GM23338 (cell line): ENCODE measurements at regions not wholly inside any gene's neighbourhood (a gene's known extent, or its start where the extent isn't known, plus 50 kb on each side); places are given as distances from the start of the nearest gene placed in this dataset.

ENCODE experiments used
- EZH2phosphoT487 ChIP-seq: fragments of 200-600 bp; sonication (generic); IDR thresholded peaks from one replicate; pipeline ENCODE4 v1.8.1; 2018; ENCODE audit warnings: antibody characterized with exemption; ENCODE audit not compliant: unreplicated experiment
- POLR2AphosphoS5 ChIP-seq: IDR thresholded peaks from 2 replicates; pipeline ENCODE4 v1.6.1; 2016; ENCODE audit warnings: antibody characterized with exemption, low read depth
- ZNF331 ChIP-seq: fragments of 250-450 bp; sonication (Bioruptor Pico); IDR thresholded peaks from 2 replicates; pipeline ENCODE4 v1.5.0; 2020; ENCODE audit warnings: low read depth, mild to moderate bottlenecking, moderate library complexity
- TF ChIP-seq, protein P1 (sequence below): IDR thresholded peaks from one replicate; pipeline ENCODE4 v1.6.1; 2018; ENCODE audit warnings: antibody characterized with exemption; ENCODE audit not compliant: unreplicated experiment
- TF ChIP-seq, protein P2 (sequence below), 2 experiments: fragments of 200-600 bp in 1 of 2; sonication (generic) in 1 of 2; conservative IDR thresholded peaks; 2 replicates each; pipeline versions ENCODE4 v1.5.1 to v1.6.1; 2016 to 2017; ENCODE audit warnings: antibody characterized with exemption in 2 of 2, low read depth in 2 of 2, mild to moderate bottlenecking in 2 of 2, moderate library complexity in 1 of 2

DNA sequence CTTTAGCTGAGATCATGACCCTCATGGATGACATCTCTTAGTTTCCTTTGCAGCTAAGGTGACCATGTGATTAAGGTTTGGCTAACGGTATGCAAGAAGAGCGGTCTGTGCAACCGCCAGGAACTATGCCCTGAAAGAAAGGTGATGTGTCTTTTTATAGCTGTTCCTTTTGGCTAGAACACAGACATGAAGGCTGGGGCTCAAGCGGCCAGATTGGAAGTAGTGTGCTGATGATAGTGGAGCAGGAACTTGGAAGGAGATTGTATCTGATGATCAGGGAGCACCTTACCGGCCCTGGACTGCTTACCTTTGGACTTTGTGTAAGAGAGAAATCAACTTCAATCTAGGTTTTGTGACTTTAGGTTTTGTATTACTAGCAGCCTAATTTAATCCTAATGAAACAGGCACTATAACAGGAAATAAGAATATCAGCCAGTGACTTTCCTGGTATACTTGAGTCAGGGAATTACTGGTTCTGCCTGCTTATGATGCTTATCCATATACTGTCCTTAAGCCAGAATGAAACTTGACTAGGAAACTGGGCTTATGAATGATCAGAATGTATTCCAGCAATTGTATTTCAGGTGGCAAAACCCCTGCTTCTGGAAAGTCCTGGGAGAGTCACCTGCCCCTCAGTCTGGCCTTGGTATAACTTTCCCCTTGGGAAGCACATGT is 164.3 kb upstream of the LRIG1 start:
- TF ChIP-seq, protein P1, sequence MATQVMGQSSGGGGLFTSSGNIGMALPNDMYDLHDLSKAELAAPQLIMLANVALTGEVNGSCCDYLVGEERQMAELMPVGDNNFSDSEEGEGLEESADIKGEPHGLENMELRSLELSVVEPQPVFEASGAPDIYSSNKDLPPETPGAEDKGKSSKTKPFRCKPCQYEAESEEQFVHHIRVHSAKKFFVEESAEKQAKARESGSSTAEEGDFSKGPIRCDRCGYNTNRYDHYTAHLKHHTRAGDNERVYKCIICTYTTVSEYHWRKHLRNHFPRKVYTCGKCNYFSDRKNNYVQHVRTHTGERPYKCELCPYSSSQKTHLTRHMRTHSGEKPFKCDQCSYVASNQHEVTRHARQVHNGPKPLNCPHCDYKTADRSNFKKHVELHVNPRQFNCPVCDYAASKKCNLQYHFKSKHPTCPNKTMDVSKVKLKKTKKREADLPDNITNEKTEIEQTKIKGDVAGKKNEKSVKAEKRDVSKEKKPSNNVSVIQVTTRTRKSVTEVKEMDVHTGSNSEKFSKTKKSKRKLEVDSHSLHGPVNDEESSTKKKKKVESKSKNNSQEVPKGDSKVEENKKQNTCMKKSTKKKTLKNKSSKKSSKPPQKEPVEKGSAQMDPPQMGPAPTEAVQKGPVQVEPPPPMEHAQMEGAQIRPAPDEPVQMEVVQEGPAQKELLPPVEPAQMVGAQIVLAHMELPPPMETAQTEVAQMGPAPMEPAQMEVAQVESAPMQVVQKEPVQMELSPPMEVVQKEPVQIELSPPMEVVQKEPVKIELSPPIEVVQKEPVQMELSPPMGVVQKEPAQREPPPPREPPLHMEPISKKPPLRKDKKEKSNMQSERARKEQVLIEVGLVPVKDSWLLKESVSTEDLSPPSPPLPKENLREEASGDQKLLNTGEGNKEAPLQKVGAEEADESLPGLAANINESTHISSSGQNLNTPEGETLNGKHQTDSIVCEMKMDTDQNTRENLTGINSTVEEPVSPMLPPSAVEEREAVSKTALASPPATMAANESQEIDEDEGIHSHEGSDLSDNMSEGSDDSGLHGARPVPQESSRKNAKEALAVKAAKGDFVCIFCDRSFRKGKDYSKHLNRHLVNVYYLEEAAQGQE: no peak
- TF ChIP-seq POLR2AphosphoS5 (no peak), EZH2phosphoT487 (no peak), ZNF331 (CRISPR knock-in tag) (no peak)
- TF ChIP-seq, protein P2, sequence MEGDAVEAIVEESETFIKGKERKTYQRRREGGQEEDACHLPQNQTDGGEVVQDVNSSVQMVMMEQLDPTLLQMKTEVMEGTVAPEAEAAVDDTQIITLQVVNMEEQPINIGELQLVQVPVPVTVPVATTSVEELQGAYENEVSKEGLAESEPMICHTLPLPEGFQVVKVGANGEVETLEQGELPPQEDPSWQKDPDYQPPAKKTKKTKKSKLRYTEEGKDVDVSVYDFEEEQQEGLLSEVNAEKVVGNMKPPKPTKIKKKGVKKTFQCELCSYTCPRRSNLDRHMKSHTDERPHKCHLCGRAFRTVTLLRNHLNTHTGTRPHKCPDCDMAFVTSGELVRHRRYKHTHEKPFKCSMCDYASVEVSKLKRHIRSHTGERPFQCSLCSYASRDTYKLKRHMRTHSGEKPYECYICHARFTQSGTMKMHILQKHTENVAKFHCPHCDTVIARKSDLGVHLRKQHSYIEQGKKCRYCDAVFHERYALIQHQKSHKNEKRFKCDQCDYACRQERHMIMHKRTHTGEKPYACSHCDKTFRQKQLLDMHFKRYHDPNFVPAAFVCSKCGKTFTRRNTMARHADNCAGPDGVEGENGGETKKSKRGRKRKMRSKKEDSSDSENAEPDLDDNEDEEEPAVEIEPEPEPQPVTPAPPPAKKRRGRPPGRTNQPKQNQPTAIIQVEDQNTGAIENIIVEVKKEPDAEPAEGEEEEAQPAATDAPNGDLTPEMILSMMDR (conservative IDR thresholded peaks at IDR 0.05; ENCODE audit: low read depth in 2 of 2): no peak
